ENCODE measurements at regions not wholly inside any gene's neighbourhood (a gene's known extent, or its start where the extent isn't known, plus 50 kb on each side); places are given as distances from the start of the nearest gene placed in this dataset.

GRCh38 chr3:102735311-102735710 lies 300.5 kb downstream of the ZPLD1 start:
- ChIA-PET POLR2A (interaction anchor here (0.5 kb wide), 1 partner anchor 432 kb away, joined by 4 read pairs; no protein-coding TSS in a partner anchor), CTCF (no interaction called here)
- DNase-seq (ENCODE audit: extremely low spot score): no peak
- TF ChIP-seq ELF4 (IDR thresholded peaks at IDR 0.05) (no peak), L3MBTL2 (conservative IDR thresholded peaks at IDR 0.05) (no peak), FOXA1 (IDR thresholded peaks at IDR 0.05) (no peak), ZNF384 (IDR thresholded peaks at IDR 0.05) (no peak), PKNOX1 (IDR thresholded peaks at IDR 0.05) (no peak), FOXK2 (IDR thresholded peaks at IDR 0.05) (no peak), LEF1 (IDR thresholded peaks at IDR 0.05; ENCODE audit: borderline replicate concordance) (no peak), SUZ12 (IDR thresholded peaks at IDR 0.05) (no peak), SP1 (IDR thresholded peaks at IDR 0.05) (no peak), HDGF (IDR thresholded peaks at IDR 0.05; ENCODE audit: borderline replicate concordance) (no peak), BHLHE40 (IDR thresholded peaks at IDR 0.05; ENCODE audit: borderline replicate concordance) (no peak), ARNT (IDR thresholded peaks at IDR 0.05) (no peak), FOXM1 (IDR thresholded peaks at IDR 0.05; ENCODE audit: borderline replicate concordance) (no peak), TARDBP (IDR thresholded peaks at IDR 0.05) (no peak), NFRKB (IDR thresholded peaks at IDR 0.05) (no peak), CTBP1 (IDR thresholded peaks at IDR 0.05; ENCODE audit: borderline replicate concordance) (no peak)

GRCh38 chr3:102736288-102736974 lies 301.6 kb downstream of the ZPLD1 start:
- POLR2A ChIA-PET: no interaction called here
- TF ChIP-seq FOXM1 (IDR thresholded peaks at IDR 0.05; ENCODE audit: borderline replicate concordance) (no peak), HDGF (IDR thresholded peaks at IDR 0.05; ENCODE audit: borderline replicate concordance) (no peak), FOXK2 (IDR thresholded peaks at IDR 0.05) (no peak), LEF1 (IDR thresholded peaks at IDR 0.05; ENCODE audit: borderline replicate concordance) (no peak), SUZ12 (IDR thresholded peaks at IDR 0.05) (no peak), TARDBP (IDR thresholded peaks at IDR 0.05) (no peak), ELF4 (IDR thresholded peaks at IDR 0.05) (no peak), BHLHE40 (IDR thresholded peaks at IDR 0.05; ENCODE audit: borderline replicate concordance) (no peak), FOXA1 (IDR thresholded peaks at IDR 0.05) (no peak), CTBP1 (IDR thresholded peaks at IDR 0.05; ENCODE audit: borderline replicate concordance) (no peak), L3MBTL2 (conservative IDR thresholded peaks at IDR 0.05) (no peak), SP1 (IDR thresholded peaks at IDR 0.05) (no peak), NFRKB (IDR thresholded peaks at IDR 0.05) (no peak)
- CTCF ChIA-PET: no interaction called here
- no peak for DNase-seq (ENCODE audit: extremely low spot score)

- no peak for TF ChIP-seq ARNT (IDR thresholded peaks at IDR 0.05)
- TF ChIP-seq SUZ12 (IDR thresholded peaks at IDR 0.05): no peak
- TF ChIP-seq CTBP1 (IDR thresholded peaks at IDR 0.05; ENCODE audit: borderline replicate concordance): no peak
- no peak for TF ChIP-seq L3MBTL2 (conservative IDR thresholded peaks at IDR 0.05)
- no peak for TF ChIP-seq FOXM1 (IDR thresholded peaks at IDR 0.05; ENCODE audit: borderline replicate concordance)
- no peak for TF ChIP-seq HDGF (IDR thresholded peaks at IDR 0.05; ENCODE audit: borderline replicate concordance)
- TF ChIP-seq NFRKB (IDR thresholded peaks at IDR 0.05): no peak
- TF ChIP-seq FOXK2 (IDR thresholded peaks at IDR 0.05): no peak
- no peak for TF ChIP-seq ELF4 (IDR thresholded peaks at IDR 0.05)
- no peak for TF ChIP-seq ZNF384 (IDR thresholded peaks at IDR 0.05)
- no peak for TF ChIP-seq BHLHE40 (IDR thresholded peaks at IDR 0.05; ENCODE audit: borderline replicate concordance)
- TF ChIP-seq PKNOX1 (IDR thresholded peaks at IDR 0.05): no peak
- CTCF ChIA-PET: no interaction called here
- no peak for DNase-seq (ENCODE audit: extremely low spot score)
- POLR2A ChIA-PET: no interaction called here
Measured at GRCh38 chr3:102736975-102737304, 302.1 kb downstream of the ZPLD1 start.

- CTCF ChIA-PET: no interaction called here
- DNase-seq (ENCODE audit: extremely low spot score): no peak
- POLR2A ChIA-PET: no interaction called here
- no peak for TF ChIP-seq LEF1 (IDR thresholded peaks at IDR 0.05; ENCODE audit: borderline replicate concordance)
- TF ChIP-seq PKNOX1 (IDR thresholded peaks at IDR 0.05): no peak
- TF ChIP-seq FOXM1 (IDR thresholded peaks at IDR 0.05; ENCODE audit: borderline replicate concordance): no peak
- TF ChIP-seq TARDBP (IDR thresholded peaks at IDR 0.05): no peak
- TF ChIP-seq SUZ12 (IDR thresholded peaks at IDR 0.05): no peak
- TF ChIP-seq ZNF384 (IDR thresholded peaks at IDR 0.05): no peak
- TF ChIP-seq CTBP1 (IDR thresholded peaks at IDR 0.05; ENCODE audit: borderline replicate concordance): no peak
- no peak for TF ChIP-seq BHLHE40 (IDR thresholded peaks at IDR 0.05; ENCODE audit: borderline replicate concordance)
- TF ChIP-seq ELF4 (IDR thresholded peaks at IDR 0.05): no peak
- no peak for TF ChIP-seq ARNT (IDR thresholded peaks at IDR 0.05)
- TF ChIP-seq HDGF (IDR thresholded peaks at IDR 0.05; ENCODE audit: borderline replicate concordance): no peak
- no peak for TF ChIP-seq FOXA1 (IDR thresholded peaks at IDR 0.05)
- TF ChIP-seq L3MBTL2 (conservative IDR thresholded peaks at IDR 0.05): no peak
- TF ChIP-seq NFRKB (IDR thresholded peaks at IDR 0.05): no peak
Measured at GRCh38 chr3:102737353-102737752, 302.5 kb downstream of the ZPLD1 start.

- TF ChIP-seq ZNF384 (IDR thresholded peaks at IDR 0.05) (no peak), TARDBP (IDR thresholded peaks at IDR 0.05) (no peak)
- CTCF ChIA-PET: interaction anchor here (2.4 to 2.8 kb wide), 2 partner anchors 67 to 512 kb away, joined by 10 to 11 read pairs; no protein-coding TSS in a partner anchor
- peak; percentile 9 for DNase-seq (ENCODE audit: extremely low spot score)
- POLR2A ChIA-PET: no interaction called here
Measured at GRCh38 chr3:102741105-102741504, 306.3 kb downstream of the ZPLD1 start.

GRCh38 chr3:102741694-102742093 lies 306.9 kb downstream of the ZPLD1 start:
- no peak for TF ChIP-seq FOXK2 (IDR thresholded peaks at IDR 0.05)
- TF ChIP-seq CTBP1 (IDR thresholded peaks at IDR 0.05; ENCODE audit: borderline replicate concordance): no peak
- TF ChIP-seq SP1 (IDR thresholded peaks at IDR 0.05): no peak
- no peak for TF ChIP-seq NFRKB (IDR thresholded peaks at IDR 0.05)
- TF ChIP-seq ELF4 (IDR thresholded peaks at IDR 0.05): no peak
- TF ChIP-seq LEF1 (IDR thresholded peaks at IDR 0.05; ENCODE audit: borderline replicate concordance): no peak
- TF ChIP-seq ARNT (IDR thresholded peaks at IDR 0.05): no peak
- no peak for TF ChIP-seq L3MBTL2 (conservative IDR thresholded peaks at IDR 0.05)
- TF ChIP-seq HDGF (IDR thresholded peaks at IDR 0.05; ENCODE audit: borderline replicate concordance): no peak
- TF ChIP-seq BHLHE40 (IDR thresholded peaks at IDR 0.05; ENCODE audit: borderline replicate concordance): no peak
- TF ChIP-seq FOXA1 (IDR thresholded peaks at IDR 0.05): no peak
- no peak for TF ChIP-seq FOXM1 (IDR thresholded peaks at IDR 0.05; ENCODE audit: borderline replicate concordance)
- no peak for TF ChIP-seq PKNOX1 (IDR thresholded peaks at IDR 0.05)
- TF ChIP-seq TARDBP (IDR thresholded peaks at IDR 0.05): no peak
- TF ChIP-seq SUZ12 (IDR thresholded peaks at IDR 0.05): no peak
- no peak for TF ChIP-seq ZNF384 (IDR thresholded peaks at IDR 0.05)
- ChIA-PET CTCF (interaction anchor here (0.6 to 2.8 kb wide), 3 partner anchors 10 to 513 kb away, joined by 6 to 11 read pairs (median 10); no protein-coding TSS in a partner anchor), POLR2A (no interaction called here)
- no peak for DNase-seq (ENCODE audit: extremely low spot score)

Data from HEK293T (cell line).